HepG2 (cell line): ENCODE measurements at regions not wholly inside any gene's neighbourhood (a gene's known extent, or its start where the extent isn't known, plus 50 kb on each side); places are given as distances from the start of the nearest gene placed in this dataset.

Experiments
- ATAC-seq: fragments of 200-7000 bp; cut with Tn5 transposase; 3 replicates; pipeline ENCODE4 v1.9.1; 2020; ENCODE audit warnings: mild to moderate bottlenecking, moderate library complexity
- BruUV-seq: library from RNA; stranded (reverse); fragments of 400-500 nt; replicated peaks from 2 replicates; lab custom pipeline; 2021; lab: Mats Ljungman, UMichigan
- CTCF ChIA-PET: fragments of 300-600 bp; formaldehyde crosslinking; extraction: SDS; loops from one replicate; lab custom pipeline; 2021; ENCODE audit warnings: low total read pairs, inconsistent platforms, low intra/inter-chr PET ratio; lab: Yijun Ruan, JAX
- POLR2A ChIA-PET: fragments of 350-600 bp; sonication (Branson Sonifier 250); formaldehyde crosslinking; loops from one replicate; lab custom pipeline; 2020; ENCODE audit warnings: antibody characterized with exemption, inconsistent platforms; lab: Yijun Ruan, JAX
- DNase-seq: peaks from one replicate; pipeline ENCODE4 v3.0.0-alpha.2; 2015; ENCODE audit warnings: low spot score
- FAIRE-seq: peaks from 3 replicates; lab custom pipeline; 2011; peaks lifted over from hg19 to GRCh38; lab: Jason Lieb, UNC
- H2AFZ ChIP-seq: one replicate; pipeline ENCODE4 v1.6.1; 2011; ENCODE audit warnings: low read length, inconsistent platforms
- H3K27ac ChIP-seq: fragments of 300-600 bp; 3 replicates; pipeline ENCODE4 v1.8.0; 2011; ENCODE audit warnings: mixed run types, mild to moderate bottlenecking, mixed read lengths, low read length, inconsistent platforms; ENCODE audit not compliant: insufficient read depth; ENCODE audit errors: extremely low read length
- H3K27me3 ChIP-seq, 2 experiments: fragments of 200-600 bp in 1 of 2; 2 replicates in 1 of 2; 3 replicates in 1 of 2; pipeline versions ENCODE4 v1.6.0 to v1.8.0; 2011; ENCODE audit warnings: low read length in 2 of 2, mild to moderate bottlenecking in 2 of 2, moderate library complexity in 2 of 2, inconsistent platforms in 1 of 2; ENCODE audit not compliant: insufficient read depth in 2 of 2, control insufficient read depth in 1 of 2
- H3K36me3 ChIP-seq, 2 experiments: fragments of 200-600 bp in 1 of 2; replicated peaks in 1 of 2; 2 replicates in 1 of 2; 3 replicates in 1 of 2; pipeline versions ENCODE4 v1.5.1 to v1.8.0; 2011; ENCODE audit warnings: low read length in 2 of 2, inconsistent platforms in 1 of 2; ENCODE audit not compliant: insufficient read depth in 2 of 2, control insufficient read depth in 1 of 2
- H3K4me1 ChIP-seq: 2 replicates; pipeline ENCODE4 v1.5.1; 2012; ENCODE audit warnings: low read length, inconsistent platforms; ENCODE audit not compliant: insufficient read depth
- H3K4me2 ChIP-seq: 2 replicates; pipeline ENCODE4 v1.6.0; 2011; ENCODE audit warnings: low read depth, low read length, inconsistent platforms
- H3K4me3 ChIP-seq, 3 experiments: fragments of 200-600 bp in 1 of 3; sonication (generic), shearing (Covaris generic) in 1 of 3; replicated peaks in 1 of 3; 2 replicates each; pipeline ENCODE4 v1.5.1; 2011 to 2016; ENCODE audit warnings: low read length in 3 of 3, inconsistent platforms in 2 of 3, low read depth in 2 of 3, mild to moderate bottlenecking in 2 of 3, control low read depth in 1 of 3, mixed read lengths in 1 of 3; ENCODE audit not compliant: insufficient read depth in 1 of 3
- H3K79me2 ChIP-seq: one replicate; pipeline ENCODE4 v1.6.1; 2011; ENCODE audit warnings: low read length, inconsistent platforms; ENCODE audit not compliant: insufficient read depth
- H3K9ac ChIP-seq: 2 replicates; pipeline ENCODE4 v1.6.0; 2011; ENCODE audit warnings: mild to moderate bottlenecking, low read depth, low read length, inconsistent platforms; ENCODE audit not compliant: insufficient read depth
- H3K9me3 ChIP-seq: 2 replicates; pipeline ENCODE4 v1.5.1; 2012; ENCODE audit warnings: mild to moderate bottlenecking, low read length
- H4K20me1 ChIP-seq: 2 replicates; pipeline ENCODE4 v1.6.0; 2011; ENCODE audit warnings: inconsistent platforms, mild to moderate bottlenecking, low read length, moderate library complexity; ENCODE audit not compliant: insufficient read depth
- IKZF4 ChIP-seq: sonication (generic); formaldehyde crosslinking; IDR thresholded peaks from 2 replicates; pipeline ENCODE4 v1.5.1; 2020; ENCODE audit warnings: borderline replicate concordance, mild to moderate bottlenecking, low read depth, missing genetic modification reagents; ENCODE audit errors: not compliant biosample characterization
- ISL2 ChIP-seq: sonication (generic); formaldehyde crosslinking; IDR thresholded peaks from 2 replicates; pipeline ENCODE4 v1.5.0; 2020; ENCODE audit warnings: missing genetic modification reagents
- KLF15 ChIP-seq: sonication (generic); formaldehyde crosslinking; IDR thresholded peaks from 2 replicates; pipeline ENCODE4 v1.8.1; 2023; ENCODE audit warnings: borderline replicate concordance, mild to moderate bottlenecking, inconsistent platforms, missing genetic modification reagents, mixed read lengths
- LCORL ChIP-seq, 2 experiments: fragments of 450-650 bp in 1 of 2; sonication (generic) in 1 of 2; formaldehyde crosslinking in 1 of 2; IDR thresholded peaks; 2 replicates each; pipeline versions ENCODE4 v1.5.0 to v1.6.1; 2017 to 2020; ENCODE audit warnings: antibody characterized with exemption in 1 of 2, missing genetic modification reagents in 1 of 2
- MAFG ChIP-seq: sonication (generic); formaldehyde crosslinking; IDR thresholded peaks from 2 replicates; pipeline ENCODE4 v1.5.1; 2020; ENCODE audit warnings: mild to moderate bottlenecking, missing genetic modification reagents
- MIER3 ChIP-seq: IDR thresholded peaks from 2 replicates; pipeline ENCODE4 v1.6.1; 2016; ENCODE audit warnings: missing compliant biosample characterization, borderline replicate concordance
- NFYC ChIP-seq: IDR thresholded peaks from 2 replicates; pipeline ENCODE4 v1.6.1; 2016; ENCODE audit warnings: missing genetic modification reagents, missing compliant biosample characterization
- PRDM15 ChIP-seq: sonication (generic); formaldehyde crosslinking; IDR thresholded peaks from 2 replicates; pipeline ENCODE4 v1.4.0; 2020; ENCODE audit warnings: missing genetic modification reagents
- ZBTB49 ChIP-seq: sonication (generic); formaldehyde crosslinking; IDR thresholded peaks from 2 replicates; pipeline ENCODE4 v1.4.0; 2020; ENCODE audit warnings: missing genetic modification reagents, borderline replicate concordance
- ZFP36 ChIP-seq: fragments of 150-350 bp; IDR thresholded peaks from 2 replicates; pipeline ENCODE4 v1.6.1; 2018; ENCODE audit warnings: borderline replicate concordance, low read length, low read depth; ENCODE audit not compliant: partially characterized antibody
- ZNF260 ChIP-seq: sonication (generic); formaldehyde crosslinking; IDR thresholded peaks from 2 replicates; pipeline ENCODE4 v1.4.0; 2020; ENCODE audit warnings: missing genetic modification reagents, low read depth, mild to moderate bottlenecking, borderline replicate concordance
- ZSCAN20 ChIP-seq: sonication (generic); formaldehyde crosslinking; IDR thresholded peaks from 2 replicates; pipeline ENCODE4 v1.4.0; 2020; ENCODE audit warnings: missing genetic modification reagents, mild to moderate bottlenecking, borderline replicate concordance
- WGBS: methylation state at CpG from one replicate; pipeline ENCODE4 v1.1.6; 2017; ENCODE audit warnings: low lambda C conversion rate; 5-methylcytosine and 5-hydroxymethylcytosine counted together
- in situ Hi-C: cut with HindIII; loops from 2 replicates; pipeline ENCODE4 v1.10.0; 2017; ENCODE audit warnings: low pct_unique_long_range_greater_than_20kb; ENCODE audit not compliant: extremely low pct_ligation_motif_present
- intact Hi-C: fragments of 100-400 bp; cut with micrococcal nuclease; formaldehyde crosslinking; loops from one replicate; pipeline ENCODE4 v1.10.0; 2022; ENCODE audit not compliant: unreplicated experiment
- TF ChIP-seq, protein P1 (sequence below): sonication (generic); formaldehyde crosslinking; IDR thresholded peaks from 2 replicates; pipeline ENCODE4 v1.4.0; 2020; ENCODE audit warnings: missing genetic modification reagents

GRCh38 chr13:67351909-67352308 lies 121.8 kb upstream of the PCDH9 start:
- intact Hi-C loops = no loop called here

GRCh38 chr13:67351114-67351513 lies 121.0 kb upstream of the PCDH9 start:
- no peak for ATAC-seq
- Histone ChIP-seq H4K20me1 (no peaks in the 10 kb centered on the region), H3K36me3 (no peaks in the 10 kb centered on the region), H3K27ac (no peak overlapping the region), H2AFZ (no peak overlapping the region), H3K27me3 (no peaks in the 10 kb centered on the region), H3K4me3 (no peak overlapping the region), H3K79me2 (no peaks in the 10 kb centered on the region), H3K9ac (no peak overlapping the region), H3K4me2 (no peak overlapping the region), H3K9me3 (no peaks in the 10 kb centered on the region), H3K4me1 (no peaks in the 10 kb centered on the region)
- BruUV-seq = no TSS peak
- ChIA-PET POLR2A (no interaction called here), CTCF (no interaction called here)
- intact Hi-C loops (no loop called here), in situ Hi-C loops (no loop called here)
- 75% methylated on average over 1 of the region's 1 CpG for WGBS
- FAIRE-seq = no peak
- no peak for DNase-seq
- TF ChIP-seq IKZF4 (CRISPR knock-in tag) = no peak
- no peak for TF ChIP-seq ZBTB49 (CRISPR knock-in tag)
- no peak for TF ChIP-seq MAFG (CRISPR knock-in tag)
- TF ChIP-seq ZFP36 = no peak
- TF ChIP-seq PRDM15 (CRISPR knock-in tag) = no peak
- TF ChIP-seq ISL2 (CRISPR knock-in tag) = no peak
- TF ChIP-seq NFYC (CRISPR knock-in tag) = no peak
- TF ChIP-seq LCORL (IDR thresholded peaks at IDR 0.05) = no peak
- TF ChIP-seq LCORL (CRISPR knock-in tag; IDR thresholded peaks at IDR 0.05) = no peak
- TF ChIP-seq ZSCAN20 (CRISPR knock-in tag) = no peak

More at GRCh38 chr13:67351909-67352308, 121.8 kb upstream of the PCDH9 start:
- no peaks in the 10 kb centered on the region for H3K4me1 ChIP-seq
- no peaks in the 10 kb centered on the region for H3K36me3 ChIP-seq
- no peaks in the 10 kb centered on the region for H3K27me3 ChIP-seq
- H3K79me2 ChIP-seq = no peaks in the 10 kb centered on the region
- WGBS = 9% methylated on average over 1 of the region's 1 CpG
- no peak overlapping the region for H3K4me3 ChIP-seq
- H4K20me1 ChIP-seq = no peaks in the 10 kb centered on the region
- no peaks in the 10 kb centered on the region for H3K9me3 ChIP-seq
- TF ChIP-seq KLF15 (CRISPR knock-in tag) = no peak
- TF ChIP-seq MIER3 (CRISPR knock-in tag) = no peak
- no peak for TF ChIP-seq ZNF260
- TF ChIP-seq, protein P1, sequence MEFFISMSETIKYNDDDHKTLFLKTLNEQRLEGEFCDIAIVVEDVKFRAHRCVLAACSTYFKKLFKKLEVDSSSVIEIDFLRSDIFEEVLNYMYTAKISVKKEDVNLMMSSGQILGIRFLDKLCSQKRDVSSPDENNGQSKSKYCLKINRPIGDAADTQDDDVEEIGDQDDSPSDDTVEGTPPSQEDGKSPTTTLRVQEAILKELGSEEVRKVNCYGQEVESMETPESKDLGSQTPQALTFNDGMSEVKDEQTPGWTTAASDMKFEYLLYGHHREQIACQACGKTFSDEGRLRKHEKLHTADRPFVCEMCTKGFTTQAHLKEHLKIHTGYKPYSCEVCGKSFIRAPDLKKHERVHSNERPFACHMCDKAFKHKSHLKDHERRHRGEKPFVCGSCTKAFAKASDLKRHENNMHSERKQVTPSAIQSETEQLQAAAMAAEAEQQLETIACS (CRISPR knock-in tag) = no peak
- H3K9ac ChIP-seq = no peak overlapping the region
- in situ Hi-C loops = no loop called here
- no peak overlapping the region for H3K4me2 ChIP-seq
- POLR2A ChIA-PET = no interaction called here
- CTCF ChIA-PET = no interaction called here
- H2AFZ ChIP-seq = no peak overlapping the region
- DNase-seq (no peak), ATAC-seq (no peak), FAIRE-seq (no peak)
- H3K27ac ChIP-seq = no peak overlapping the region
- no TSS peak for BruUV-seq
